Endodermal cell (in vitro differentiated cells): ENCODE measurements at regions not wholly inside any gene's neighbourhood (a gene's known extent, or its start where the extent isn't known, plus 50 kb on each side); places are given as distances from the start of the nearest gene placed in this dataset.

Experiments used
- DNase-seq: peaks from one replicate; pipeline ENCODE4 v3.0.0-alpha.2; 2017
- H3K27ac ChIP-seq: 2 replicates; pipeline ENCODE4 v1.5.1; 2013; ENCODE audit warnings: mild to moderate bottlenecking, low read depth, low read length, moderate library complexity
- H3K27me3 ChIP-seq: 2 replicates; pipeline ENCODE4 v1.6.1; 2013; ENCODE audit warnings: mild to moderate bottlenecking, low read length, moderate library complexity; ENCODE audit not compliant: insufficient read depth, control insufficient read depth, poor library complexity, severe bottlenecking
- H3K36me3 ChIP-seq: 2 replicates; pipeline ENCODE4 v1.7.0; 2013; ENCODE audit warnings: mild to moderate bottlenecking, low read length, moderate library complexity; ENCODE audit not compliant: control insufficient read depth, insufficient read depth
- H3K4me1 ChIP-seq: one replicate; pipeline ENCODE4 v1.7.0; 2013; ENCODE audit warnings: low read length; ENCODE audit not compliant: control insufficient read depth, insufficient read depth
- H3K4me3 ChIP-seq: 2 replicates; pipeline ENCODE4 v1.5.1; 2013; ENCODE audit warnings: mild to moderate bottlenecking, low read length, moderate library complexity
- H3K9ac ChIP-seq: 2 replicates; pipeline ENCODE4 v1.6.1; 2013; ENCODE audit warnings: mild to moderate bottlenecking, low read length, moderate library complexity; ENCODE audit not compliant: poor library complexity, severe bottlenecking; ENCODE audit errors: extremely low read depth
- H3K9me3 ChIP-seq: 2 replicates; pipeline ENCODE4 v1.6.1; 2013; ENCODE audit warnings: mild to moderate bottlenecking, low read length, moderate library complexity; ENCODE audit not compliant: control insufficient read depth
- H3K27ac Mint-ChIP-seq: 2 replicates; pipeline ENCODE4 v1.8.0; 2020; ENCODE audit warnings: mixed read lengths
- H3K27me3 Mint-ChIP-seq: 2 replicates; pipeline ENCODE4 v1.8.0; 2021; ENCODE audit warnings: mild to moderate bottlenecking, mixed read lengths; ENCODE audit not compliant: insufficient read depth
- H3K36me3 Mint-ChIP-seq: 2 replicates; pipeline ENCODE4 v1.8.0; 2020; ENCODE audit warnings: low read depth, mixed read lengths
- H3K4me1 Mint-ChIP-seq: 2 replicates; pipeline ENCODE4 v1.8.0; 2020; ENCODE audit warnings: mixed read lengths
- H3K4me3 Mint-ChIP-seq: 2 replicates; pipeline ENCODE4 v1.8.0; 2020; ENCODE audit warnings: mild to moderate bottlenecking, moderate library complexity, mixed read lengths
- H3K9me3 Mint-ChIP-seq: 2 replicates; pipeline ENCODE4 v1.8.0; 2020; ENCODE audit warnings: mild to moderate bottlenecking, mixed read lengths
- WGBS, 2 experiments: methylation state at CpG; one replicate each; pipeline versions ENCODE4 v1.1.5 to v1.1.7; 2013; ENCODE audit warnings: missing lambda C conversion rate in 2 of 2, mixed read lengths in 1 of 2; ENCODE audit not compliant: insufficient coverage in 1 of 2, insufficient read length in 1 of 2; 5-methylcytosine and 5-hydroxymethylcytosine counted together
- TF ChIP-seq, protein P1 (sequence below): fragments of 200-600 bp; sonication (generic); conservative IDR thresholded peaks from 2 replicates; pipeline ENCODE4 v1.5.0; 2021; ENCODE audit warnings: antibody characterized with exemption, mild to moderate bottlenecking

DNA sequence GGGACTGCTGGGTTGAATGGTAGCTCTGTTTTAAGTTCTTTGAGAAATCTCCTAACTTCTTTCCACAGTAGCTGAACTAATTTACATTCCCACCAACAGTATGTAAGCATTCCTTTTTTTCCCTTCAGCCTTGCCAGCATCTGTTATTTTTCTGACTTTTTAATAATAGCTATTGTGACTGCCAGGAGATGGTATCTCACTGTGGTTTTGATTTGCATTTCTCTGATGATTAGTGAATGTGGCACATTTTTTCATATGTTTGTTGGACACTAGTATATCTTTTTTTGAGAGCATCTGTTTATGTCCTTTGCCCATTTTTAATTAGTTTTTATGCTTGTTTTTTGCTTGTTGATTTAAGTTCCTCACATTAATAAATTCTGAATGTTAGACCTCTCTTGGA, 990.8 kb downstream of the GATA3 start:
- Mint-ChIP-seq H3K4me1 (no peaks in the 10 kb centered on the region), H3K9me3 (peaks cover 8% of the 10 kb centered on the region), H3K27me3 (peaks cover 2% of the 10 kb centered on the region), H3K27ac (no peak overlapping the region), H3K36me3 (no peaks in the 10 kb centered on the region), H3K4me3 (no peak overlapping the region)
- no peak for DNase-seq
- Histone ChIP-seq H3K4me1 (no peaks in the 10 kb centered on the region), H3K27me3 (no peaks in the 10 kb centered on the region), H3K9me3 (no peaks in the 10 kb centered on the region), H3K9ac (no peak overlapping the region), H3K4me3 (no peak overlapping the region), H3K27ac (no peak overlapping the region), H3K36me3 (no peaks in the 10 kb centered on the region)
- TF ChIP-seq, protein P1, sequence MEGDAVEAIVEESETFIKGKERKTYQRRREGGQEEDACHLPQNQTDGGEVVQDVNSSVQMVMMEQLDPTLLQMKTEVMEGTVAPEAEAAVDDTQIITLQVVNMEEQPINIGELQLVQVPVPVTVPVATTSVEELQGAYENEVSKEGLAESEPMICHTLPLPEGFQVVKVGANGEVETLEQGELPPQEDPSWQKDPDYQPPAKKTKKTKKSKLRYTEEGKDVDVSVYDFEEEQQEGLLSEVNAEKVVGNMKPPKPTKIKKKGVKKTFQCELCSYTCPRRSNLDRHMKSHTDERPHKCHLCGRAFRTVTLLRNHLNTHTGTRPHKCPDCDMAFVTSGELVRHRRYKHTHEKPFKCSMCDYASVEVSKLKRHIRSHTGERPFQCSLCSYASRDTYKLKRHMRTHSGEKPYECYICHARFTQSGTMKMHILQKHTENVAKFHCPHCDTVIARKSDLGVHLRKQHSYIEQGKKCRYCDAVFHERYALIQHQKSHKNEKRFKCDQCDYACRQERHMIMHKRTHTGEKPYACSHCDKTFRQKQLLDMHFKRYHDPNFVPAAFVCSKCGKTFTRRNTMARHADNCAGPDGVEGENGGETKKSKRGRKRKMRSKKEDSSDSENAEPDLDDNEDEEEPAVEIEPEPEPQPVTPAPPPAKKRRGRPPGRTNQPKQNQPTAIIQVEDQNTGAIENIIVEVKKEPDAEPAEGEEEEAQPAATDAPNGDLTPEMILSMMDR, result no peak

DNA sequence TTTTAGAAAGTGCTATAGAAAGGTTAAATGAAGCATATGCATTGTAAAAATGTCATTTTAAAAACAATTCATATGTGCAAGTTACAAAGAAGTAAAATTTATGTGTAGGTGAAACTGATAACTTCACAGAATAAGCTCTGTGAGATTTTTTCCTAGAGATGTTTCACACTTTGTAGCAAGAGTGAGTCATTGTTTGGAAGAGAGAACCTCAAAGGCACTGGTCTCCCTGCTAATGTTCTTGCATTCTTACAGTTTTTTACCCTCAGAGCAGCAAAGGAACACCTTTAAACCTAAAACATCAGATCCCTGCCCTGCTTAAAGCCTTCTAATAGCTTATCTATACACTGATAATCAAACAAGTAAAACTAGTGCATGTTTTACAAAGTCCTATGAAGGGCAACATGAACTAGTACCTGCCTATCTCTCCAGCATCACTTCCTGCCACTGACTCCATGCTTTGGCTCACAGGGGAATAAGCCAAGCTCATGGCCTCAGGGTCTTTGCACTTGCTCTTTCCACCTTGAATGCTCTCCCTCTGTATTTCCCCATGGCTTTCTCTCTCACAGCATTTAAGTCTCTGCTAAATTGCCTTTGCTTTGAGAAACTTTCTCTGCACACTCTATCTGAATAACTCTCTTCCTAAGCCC, 997.0 kb downstream of the GATA3 start:
- Histone ChIP-seq H3K4me3 (no peak overlapping the region), H3K9me3 (peaks cover 5% of the 10 kb centered on the region), H3K27ac (no peak overlapping the region), H3K36me3 (no peaks in the 10 kb centered on the region), H3K27me3 (no peaks in the 10 kb centered on the region), H3K9ac (no peak overlapping the region), H3K4me1 (no peaks in the 10 kb centered on the region)
- Mint-ChIP-seq H3K27me3 (peaks cover 2% of the 10 kb centered on the region), H3K4me1 (no peaks in the 10 kb centered on the region), H3K36me3 (no peaks in the 10 kb centered on the region), H3K9me3 (peaks cover 4% of the 10 kb centered on the region), H3K4me3 (no peak overlapping the region), H3K27ac (no peak overlapping the region)
- DNase-seq, result no peak
- TF ChIP-seq, protein P1, result no peak

DNA sequence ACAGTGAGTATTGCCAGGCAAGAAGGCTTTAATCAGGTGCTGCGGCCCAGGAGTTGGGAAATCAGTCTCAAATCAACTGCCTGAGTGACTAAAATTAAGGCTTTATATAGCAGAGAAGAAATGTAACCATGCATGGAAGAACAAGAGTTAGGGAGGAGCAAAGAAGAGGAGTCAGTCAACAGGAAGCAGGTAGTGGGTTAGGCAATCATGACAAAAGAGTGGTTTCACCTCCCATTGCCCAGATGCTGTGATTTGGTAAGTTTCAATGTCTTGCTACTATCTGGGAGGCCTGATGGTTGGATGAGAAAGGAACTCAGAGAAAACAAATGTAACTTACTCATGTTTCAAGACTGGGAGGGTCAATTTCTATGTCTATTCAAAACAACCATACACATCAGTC, 998.3 kb downstream of the GATA3 start:
- H3K36me3 Mint-ChIP-seq, result no peaks in the 10 kb centered on the region
- H3K4me3 Mint-ChIP-seq, result no peak overlapping the region
- DNase-seq, result no peak
- no peaks in the 10 kb centered on the region for H3K4me1 Mint-ChIP-seq
- Histone ChIP-seq H3K9ac (no peak overlapping the region), H3K27me3 (no peaks in the 10 kb centered on the region), H3K4me3 (no peak overlapping the region), H3K4me1 (no peaks in the 10 kb centered on the region), H3K9me3 (peaks cover 5% of the 10 kb centered on the region), H3K36me3 (no peaks in the 10 kb centered on the region), H3K27ac (no peak overlapping the region)
- peaks cover 12% of the 10 kb centered on the region for H3K9me3 Mint-ChIP-seq
- H3K27me3 Mint-ChIP-seq, result peaks cover 2% of the 10 kb centered on the region
- no peak overlapping the region for H3K27ac Mint-ChIP-seq
- 95 to 100% methylated on average over 1 of the region's 1 CpG for WGBS, 2 experiments
- TF ChIP-seq, protein P1, result no peak
